Osteoblast (primary cell): ENCODE measurements at regions not wholly inside any gene's neighbourhood (a gene's known extent, or its start where the extent isn't known, plus 50 kb on each side); places are given as distances from the start of the nearest gene placed in this dataset.

Source experiments
- DNase-seq: peaks from one replicate; pipeline ENCODE4 v3.0.0; 2011; ENCODE audit warnings: low spot score, mixed read lengths; ENCODE audit not compliant: insufficient read length; ENCODE audit errors: missing footprints
- H2AFZ ChIP-seq: 2 replicates; pipeline ENCODE4 v1.6.0; 2011; ENCODE audit warnings: mild to moderate bottlenecking, low read length
- H3K27ac ChIP-seq: 2 replicates; pipeline ENCODE4 v1.5.1; 2011; ENCODE audit warnings: mild to moderate bottlenecking, low read depth, low read length, moderate library complexity
- H3K27me3 ChIP-seq: 2 replicates; pipeline ENCODE4 v1.6.0; 2012; ENCODE audit warnings: mild to moderate bottlenecking, control low read depth, inconsistent platforms, low read length, moderate library complexity; ENCODE audit not compliant: insufficient read depth
- H3K36me3 ChIP-seq: 2 replicates; pipeline ENCODE4 v1.5.1; 2011; ENCODE audit warnings: mild to moderate bottlenecking, low read length, control low read depth, moderate library complexity; ENCODE audit not compliant: insufficient read depth
- H3K4me1 ChIP-seq: 2 replicates; pipeline ENCODE4 v1.5.1; 2011; ENCODE audit warnings: mild to moderate bottlenecking, low read length, control low read depth, moderate library complexity; ENCODE audit not compliant: insufficient read depth
- H3K4me2 ChIP-seq: 2 replicates; pipeline ENCODE4 v1.6.0; 2011; ENCODE audit warnings: mild to moderate bottlenecking, low read length; ENCODE audit not compliant: insufficient read depth
- H3K4me3 ChIP-seq: fragments of 200-600 bp; sonication (generic); 3 replicates; pipeline ENCODE4 v1.5.1; 2012; ENCODE audit warnings: mild to moderate bottlenecking, low read length, inconsistent platforms; ENCODE audit not compliant: insufficient read depth
- H3K79me2 ChIP-seq: 2 replicates; pipeline ENCODE4 v1.6.0; 2012; ENCODE audit warnings: mild to moderate bottlenecking, low read length, control low read depth, inconsistent platforms; ENCODE audit not compliant: insufficient read depth
- H3K9me3 ChIP-seq: 2 replicates; pipeline ENCODE4 v1.5.1; 2011; ENCODE audit warnings: low read depth, low read length, control low read depth
- H4K20me1 ChIP-seq: 2 replicates; pipeline ENCODE4 v1.6.0; 2012; ENCODE audit warnings: mild to moderate bottlenecking, low read length, control low read depth; ENCODE audit not compliant: insufficient read depth
- CTCF ChIP-seq: IDR thresholded peaks from 2 replicates; pipeline ENCODE4 v1.5.1; 2011; ENCODE audit warnings: mild to moderate bottlenecking, low read depth, low read length, moderate library complexity; ENCODE audit errors: extremely low read depth

GRCh38 chr18:72089432-72089831, 454.7 kb downstream of the CBLN2 start:
- no peak for TF ChIP-seq CTCF
- no peak overlapping the region for H2AFZ ChIP-seq
- no peak for DNase-seq
- no peaks in the 10 kb centered on the region for H3K79me2 ChIP-seq
- no peaks in the 10 kb centered on the region for H3K27me3 ChIP-seq
- H4K20me1 ChIP-seq = no peaks in the 10 kb centered on the region
- no peaks in the 10 kb centered on the region for H3K4me1 ChIP-seq
- H3K27ac ChIP-seq = no peak overlapping the region
- H3K4me2 ChIP-seq = no peak overlapping the region
- peaks cover 1% of the 10 kb centered on the region for H3K9me3 ChIP-seq
- no peak overlapping the region for H3K4me3 ChIP-seq
- no peaks in the 10 kb centered on the region for H3K36me3 ChIP-seq

GRCh38 chr18:72086421-72086820, 457.7 kb downstream of the CBLN2 start:
- DNase-seq = no peak
- Histone ChIP-seq H3K4me2 (no peak overlapping the region), H3K79me2 (no peaks in the 10 kb centered on the region), H2AFZ (no peak overlapping the region), H3K4me3 (no peak overlapping the region), H3K27ac (no peak overlapping the region), H3K36me3 (no peaks in the 10 kb centered on the region), H3K4me1 (no peaks in the 10 kb centered on the region), H3K9me3 (peaks cover 1% of the 10 kb centered on the region), H4K20me1 (no peaks in the 10 kb centered on the region), H3K27me3 (no peaks in the 10 kb centered on the region)
- no peak for TF ChIP-seq CTCF

GRCh38 chr18:72075040-72075439, 469.1 kb downstream of the CBLN2 start:
- no peak overlapping the region for H3K4me2 ChIP-seq
- no peak overlapping the region for H3K4me3 ChIP-seq
- no peaks in the 10 kb centered on the region for H3K27me3 ChIP-seq
- H3K4me1 ChIP-seq = no peaks in the 10 kb centered on the region
- H3K27ac ChIP-seq = no peak overlapping the region
- no peak for TF ChIP-seq CTCF
- H4K20me1 ChIP-seq = no peaks in the 10 kb centered on the region
- H3K9me3 ChIP-seq = peaks cover 4% of the 10 kb centered on the region
- H3K79me2 ChIP-seq = no peaks in the 10 kb centered on the region
- DNase-seq = no peak
- no peak overlapping the region for H2AFZ ChIP-seq
- no peaks in the 10 kb centered on the region for H3K36me3 ChIP-seq

GRCh38 chr18:72063001-72063400, 481.1 kb downstream of the CBLN2 start:
- H3K36me3 ChIP-seq = no peaks in the 10 kb centered on the region
- H4K20me1 ChIP-seq = no peaks in the 10 kb centered on the region
- no peak for TF ChIP-seq CTCF
- H3K9me3 ChIP-seq = peaks cover 2% of the 10 kb centered on the region
- no peaks in the 10 kb centered on the region for H3K27me3 ChIP-seq
- H3K4me3 ChIP-seq = no peak overlapping the region
- H3K27ac ChIP-seq = no peak overlapping the region
- no peaks in the 10 kb centered on the region for H3K79me2 ChIP-seq
- DNase-seq = no peak
- H3K4me1 ChIP-seq = no peaks in the 10 kb centered on the region
- no peak overlapping the region for H2AFZ ChIP-seq
- H3K4me2 ChIP-seq = no peak overlapping the region
